ENCODE measurements at regions not wholly inside any gene's neighbourhood (a gene's known extent, or its start where the extent isn't known, plus 50 kb on each side); places are given as distances from the start of the nearest gene placed in this dataset.

GRCh38 chr15:85980946-85981345 is 98.7 kb upstream of the AGBL1 start:
- in situ Hi-C loops (cut with MboI; ENCODE audit: low pct_ligation_motif_present in 1 of 4, low pct_unique_long_range_greater_than_20kb in 1 of 4, low sequenced_read_pairs in 3 of 4) = no loop called here
- 47 to 81% methylated on average over 3 to 5 of the region's 5 CpGs for WGBS, 2 donors (ENCODE audit: low coverage in 1 of 2)
- H3K27me3 ChIP-seq = no peaks in the 10 kb centered on the region
- no peak for TF ChIP-seq POLR2AphosphoS5 (IDR thresholded peaks at IDR 0.05)
- TF ChIP-seq POLR2A (IDR thresholded peaks at IDR 0.05) = no peak
- TF ChIP-seq EP300 (IDR thresholded peaks at IDR 0.05; ENCODE audit: low read depth) = no peak
- TF ChIP-seq CTCF (IDR thresholded peaks at IDR 0.05) = no peak
- H3K9me3 ChIP-seq = no peaks in the 10 kb centered on the region
- H3K4me3 ChIP-seq = no peak overlapping the region
- intact Hi-C loops (cut with DNase I; ENCODE audit: low total_unique reads) = no loop called here
- H3K27ac ChIP-seq = no peak overlapping the region
- H3K36me3 ChIP-seq = no peaks in the 10 kb centered on the region
- no peaks in the 10 kb centered on the region for H3K4me1 ChIP-seq
- no peak for DNase-seq

GRCh38 chr15:85984241-85984640 is 95.4 kb upstream of the AGBL1 start:
- DNase-seq = no peak
- 52 to 65% methylated on average over 4 of the region's 4 CpGs for WGBS, 2 donors (ENCODE audit: low coverage in 1 of 2)
- TF ChIP-seq CTCF (IDR thresholded peaks at IDR 0.05) (no peak), EP300 (IDR thresholded peaks at IDR 0.05; ENCODE audit: low read depth) (no peak), POLR2AphosphoS5 (IDR thresholded peaks at IDR 0.05) (no peak), POLR2A (IDR thresholded peaks at IDR 0.05) (no peak)
- H3K4me1 ChIP-seq = no peaks in the 10 kb centered on the region
- no peaks in the 10 kb centered on the region for H3K27me3 ChIP-seq
- in situ Hi-C loops (cut with MboI; ENCODE audit: low pct_ligation_motif_present in 1 of 4, low pct_unique_long_range_greater_than_20kb in 1 of 4, low sequenced_read_pairs in 3 of 4) (no loop called here), intact Hi-C loops (cut with DNase I; ENCODE audit: low total_unique reads) (no loop called here)
- H3K27ac ChIP-seq = no peak overlapping the region
- H3K9me3 ChIP-seq = no peaks in the 10 kb centered on the region
- H3K4me3 ChIP-seq = no peak overlapping the region
- H3K36me3 ChIP-seq = no peaks in the 10 kb centered on the region

GRCh38 chr15:85986116-85986515 is 93.6 kb upstream of the AGBL1 start:
- no peak overlapping the region for H3K4me3 ChIP-seq
- no peak for DNase-seq
- H3K36me3 ChIP-seq = no peaks in the 10 kb centered on the region
- intact Hi-C loops (cut with DNase I; ENCODE audit: low total_unique reads) = no loop called here
- no peaks in the 10 kb centered on the region for H3K4me1 ChIP-seq
- no peaks in the 10 kb centered on the region for H3K9me3 ChIP-seq
- no peak for TF ChIP-seq POLR2AphosphoS5 (IDR thresholded peaks at IDR 0.05)
- no peak for TF ChIP-seq EP300 (IDR thresholded peaks at IDR 0.05; ENCODE audit: low read depth)
- TF ChIP-seq CTCF (IDR thresholded peaks at IDR 0.05) = no peak
- TF ChIP-seq POLR2A (IDR thresholded peaks at IDR 0.05) = no peak
- WGBS, 2 donors (ENCODE audit: low coverage in 1 of 2) = 64% methylated on average over 4 of the region's 4 CpGs; no CpG with 5 or more reads in 1 of the 2 donors
- in situ Hi-C loops (cut with MboI; ENCODE audit: low pct_ligation_motif_present in 1 of 4, low pct_unique_long_range_greater_than_20kb in 1 of 4, low sequenced_read_pairs in 3 of 4) = no loop called here
- no peaks in the 10 kb centered on the region for H3K27me3 ChIP-seq
- H3K27ac ChIP-seq = no peak overlapping the region

- TF ChIP-seq CTCF (IDR thresholded peaks at IDR 0.05) (no peak), POLR2AphosphoS5 (IDR thresholded peaks at IDR 0.05) (no peak), EP300 (IDR thresholded peaks at IDR 0.05; ENCODE audit: low read depth) (no peak), POLR2A (IDR thresholded peaks at IDR 0.05) (no peak)
- H3K9me3 ChIP-seq = no peaks in the 10 kb centered on the region
- H3K4me1 ChIP-seq = no peaks in the 10 kb centered on the region
- WGBS, 2 donors (ENCODE audit: low coverage in 1 of 2) = 50 to 70% methylated on average over 1 to 4 of the region's 4 CpGs
- H3K27me3 ChIP-seq = no peaks in the 10 kb centered on the region
- DNase-seq = no peak
- H3K4me3 ChIP-seq = no peak overlapping the region
- H3K27ac ChIP-seq = no peak overlapping the region
- intact Hi-C loops (cut with DNase I; ENCODE audit: low total_unique reads) = no loop called here
- no peaks in the 10 kb centered on the region for H3K36me3 ChIP-seq
- in situ Hi-C loops (cut with MboI; ENCODE audit: low pct_ligation_motif_present in 1 of 4, low pct_unique_long_range_greater_than_20kb in 1 of 4, low sequenced_read_pairs in 3 of 4) = no loop called here
Measured at GRCh38 chr15:85986741-85987140, 92.9 kb upstream of the AGBL1 start.
